ENCODE measurements at regions not wholly inside any gene's neighbourhood (a gene's known extent, or its start where the extent isn't known, plus 50 kb on each side); places are given as distances from the start of the nearest gene placed in this dataset.

DNA sequence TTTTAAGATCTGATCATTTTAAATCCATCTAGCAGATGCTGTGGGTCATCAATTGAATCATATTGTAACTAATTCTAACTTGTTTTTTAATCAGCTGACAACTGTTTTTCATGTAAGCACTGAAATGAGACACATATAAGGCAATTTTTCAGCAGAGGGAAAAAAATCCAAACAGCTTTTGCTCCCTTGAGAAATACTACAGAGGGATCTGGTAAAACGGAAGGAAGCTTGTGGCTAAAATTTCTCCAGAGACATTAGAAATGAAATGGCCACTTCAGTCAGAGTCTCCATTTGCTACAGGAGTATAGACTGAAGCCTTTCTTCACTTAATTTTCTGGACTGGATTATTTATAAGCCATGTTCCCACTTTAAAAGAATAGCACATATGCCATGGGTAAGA is 385.9 kb downstream of the MAN2A1 start:
- no peak for DNase-seq (ENCODE audit: low spot score)

DNA sequence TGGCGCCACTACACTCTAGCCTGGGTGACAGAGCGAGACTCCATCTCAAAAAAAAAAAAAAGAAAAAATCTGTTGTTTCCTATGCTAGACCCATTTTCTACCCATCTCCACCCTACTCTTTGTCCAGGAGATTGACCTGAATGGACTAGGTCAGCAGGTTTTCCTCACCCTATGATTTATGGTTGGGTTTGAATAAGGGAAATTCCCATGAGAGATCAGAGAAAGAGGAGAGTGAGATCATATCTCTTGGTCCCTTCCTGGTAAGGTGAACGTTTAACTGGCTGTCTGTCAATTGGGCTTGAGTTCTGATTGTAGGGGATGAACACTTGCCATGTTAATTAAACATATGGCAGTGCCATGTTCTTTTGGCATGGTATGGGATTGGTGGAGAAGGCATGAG is 387.4 kb downstream of the MAN2A1 start:
- DNase-seq (ENCODE audit: low spot score): no peak

DNA sequence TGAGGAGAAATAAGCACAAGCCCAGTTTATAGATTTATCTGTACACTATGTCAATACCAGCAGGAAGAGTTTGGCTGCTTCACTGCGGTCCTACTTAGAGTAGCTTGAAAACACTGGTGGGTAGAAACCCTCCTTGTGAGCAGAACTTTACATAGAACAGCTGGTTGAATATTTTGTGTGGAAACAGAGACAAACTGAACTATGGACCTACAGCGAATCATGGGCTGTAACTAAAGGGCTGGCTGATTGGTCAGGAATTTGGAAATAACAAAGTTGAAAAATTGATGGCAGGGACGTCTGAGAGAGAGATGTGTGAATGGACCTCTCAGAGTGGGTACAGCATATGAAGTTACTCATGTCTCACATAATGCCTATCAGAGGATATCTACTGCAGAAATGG is 392.5 kb downstream of the MAN2A1 start:
- no peak for DNase-seq (ENCODE audit: low spot score)

DNA sequence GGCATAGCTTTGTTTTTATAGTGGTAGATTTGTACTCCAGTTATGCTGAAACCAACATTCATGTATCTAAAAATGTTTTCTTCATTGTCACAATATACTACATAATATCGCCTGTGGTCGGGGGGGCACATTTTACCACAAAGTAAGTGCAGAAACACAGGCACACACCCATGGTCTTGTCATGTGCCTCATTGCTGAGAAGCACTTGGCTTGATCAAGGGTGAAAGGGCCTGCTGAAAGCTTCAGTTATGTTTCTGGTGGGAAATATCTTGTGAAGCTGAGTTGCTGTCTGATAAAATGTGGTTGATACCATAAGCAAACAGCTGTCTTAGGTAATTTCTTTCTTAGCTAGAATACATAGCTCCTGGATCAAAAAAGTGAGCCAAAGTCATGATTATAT is 393.1 kb downstream of the MAN2A1 start:
- DNase-seq (ENCODE audit: low spot score): no peak

DNA sequence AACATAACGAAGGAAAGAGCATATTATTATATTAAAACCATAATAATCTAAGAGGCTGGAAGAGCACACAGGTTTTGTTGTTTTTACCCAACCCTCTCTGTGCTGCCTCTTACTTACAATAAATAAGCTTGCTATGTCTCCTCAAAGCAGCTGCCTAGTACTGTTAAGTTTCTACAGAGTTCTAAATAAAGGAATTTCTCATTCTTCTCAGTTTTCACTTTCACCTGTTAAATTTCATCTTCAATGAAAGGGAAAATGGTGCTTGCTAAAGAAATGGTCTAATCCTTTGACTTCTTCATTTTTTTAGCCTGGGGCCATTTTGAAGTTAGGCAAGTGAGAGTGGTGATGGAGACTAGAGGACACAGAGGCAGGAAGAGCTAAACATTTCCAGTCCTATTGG is 396.1 kb downstream of the MAN2A1 start:
- DNase-seq (ENCODE audit: low spot score): no peak

DNA sequence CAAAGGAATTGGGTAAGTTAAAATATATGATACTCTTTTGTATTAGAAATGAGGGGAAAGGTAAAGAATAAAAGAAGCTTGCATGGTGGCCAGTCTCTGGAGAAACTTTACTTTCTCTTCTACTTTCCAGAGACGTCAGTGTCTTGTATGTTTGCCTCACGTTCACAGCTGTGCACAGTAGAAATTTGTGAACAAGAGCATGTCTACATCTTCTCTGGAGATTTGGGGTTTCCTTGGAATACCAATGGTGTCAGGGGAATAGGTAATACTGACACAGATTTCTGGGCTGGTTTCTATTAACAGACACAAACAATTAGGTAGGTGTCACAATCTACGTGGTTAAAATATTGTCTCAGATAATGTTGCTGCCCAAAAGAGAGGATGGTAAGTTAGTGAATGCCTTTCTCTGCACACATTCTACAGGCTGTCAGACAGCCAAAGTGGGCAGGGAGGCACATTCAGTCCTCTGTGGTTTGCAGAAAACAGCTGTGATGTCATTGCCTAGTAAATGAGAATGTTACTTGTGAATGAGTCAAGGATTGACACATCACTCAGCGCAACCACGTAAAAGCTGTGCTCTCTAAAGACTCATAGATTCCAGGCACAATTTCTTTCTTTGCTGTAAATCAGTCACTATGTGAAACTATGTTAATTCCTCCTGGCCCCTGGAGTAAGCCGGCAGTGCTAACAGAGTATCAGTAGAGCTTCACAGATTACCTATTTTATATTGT is 397.1 kb downstream of the MAN2A1 start:
- no peak for DNase-seq (ENCODE audit: low spot score)

DNA sequence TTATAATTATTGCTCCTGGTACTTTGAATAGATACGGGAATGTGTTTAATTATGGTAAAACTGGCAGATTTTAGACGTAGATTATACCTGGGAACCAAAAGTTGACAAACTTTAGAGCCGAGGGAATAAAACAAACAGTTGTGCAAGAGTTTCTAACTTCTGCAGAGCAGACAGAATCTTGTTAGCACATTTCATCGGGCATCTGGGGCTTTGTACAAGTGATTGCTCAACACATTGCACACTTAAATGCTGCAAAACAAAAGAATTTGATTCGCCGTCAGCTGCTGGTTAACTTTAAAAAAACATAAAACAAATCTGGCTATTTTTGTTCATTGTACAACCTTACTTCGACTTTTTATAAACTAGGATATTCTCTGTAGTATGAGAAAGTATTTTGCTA is 398.1 kb downstream of the MAN2A1 start:
- DNase-seq (ENCODE audit: low spot score): no peak

DNA sequence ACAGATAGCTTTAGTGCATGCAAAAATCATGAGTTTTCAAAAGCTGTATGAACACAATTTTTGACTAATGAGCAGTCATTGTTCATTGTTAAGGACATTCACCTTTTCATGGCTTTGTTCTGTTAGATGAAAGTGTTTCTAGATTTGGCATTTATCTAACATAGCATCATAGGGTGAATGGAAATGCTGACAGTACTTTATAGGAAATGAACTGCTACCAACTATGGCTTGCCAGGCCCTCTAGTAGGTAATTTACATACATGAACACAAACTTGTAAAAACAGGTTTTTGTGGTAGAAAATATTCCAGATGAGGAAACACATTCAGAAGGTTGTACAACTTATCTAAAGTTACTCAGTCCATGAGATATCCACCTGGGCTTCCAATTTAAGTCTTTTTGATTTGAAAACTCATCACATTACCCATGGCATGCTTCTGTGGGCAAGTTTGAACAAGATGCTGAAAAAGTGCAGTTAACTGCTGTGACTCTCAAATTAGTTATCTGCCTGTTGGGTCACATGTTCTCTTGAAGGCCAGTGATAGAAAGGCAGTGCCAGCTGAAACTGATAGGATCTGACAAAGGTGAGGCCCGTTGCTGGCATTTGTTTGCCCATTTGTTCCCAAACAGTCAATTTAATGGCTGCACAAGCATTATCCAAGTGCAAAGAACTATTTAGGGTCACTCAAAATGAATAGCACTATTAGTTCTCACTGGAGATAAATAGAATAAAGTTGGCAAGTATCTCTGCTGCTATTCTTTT is 399.1 kb downstream of the MAN2A1 start:
- no peak for DNase-seq (ENCODE audit: low spot score)

DNA sequence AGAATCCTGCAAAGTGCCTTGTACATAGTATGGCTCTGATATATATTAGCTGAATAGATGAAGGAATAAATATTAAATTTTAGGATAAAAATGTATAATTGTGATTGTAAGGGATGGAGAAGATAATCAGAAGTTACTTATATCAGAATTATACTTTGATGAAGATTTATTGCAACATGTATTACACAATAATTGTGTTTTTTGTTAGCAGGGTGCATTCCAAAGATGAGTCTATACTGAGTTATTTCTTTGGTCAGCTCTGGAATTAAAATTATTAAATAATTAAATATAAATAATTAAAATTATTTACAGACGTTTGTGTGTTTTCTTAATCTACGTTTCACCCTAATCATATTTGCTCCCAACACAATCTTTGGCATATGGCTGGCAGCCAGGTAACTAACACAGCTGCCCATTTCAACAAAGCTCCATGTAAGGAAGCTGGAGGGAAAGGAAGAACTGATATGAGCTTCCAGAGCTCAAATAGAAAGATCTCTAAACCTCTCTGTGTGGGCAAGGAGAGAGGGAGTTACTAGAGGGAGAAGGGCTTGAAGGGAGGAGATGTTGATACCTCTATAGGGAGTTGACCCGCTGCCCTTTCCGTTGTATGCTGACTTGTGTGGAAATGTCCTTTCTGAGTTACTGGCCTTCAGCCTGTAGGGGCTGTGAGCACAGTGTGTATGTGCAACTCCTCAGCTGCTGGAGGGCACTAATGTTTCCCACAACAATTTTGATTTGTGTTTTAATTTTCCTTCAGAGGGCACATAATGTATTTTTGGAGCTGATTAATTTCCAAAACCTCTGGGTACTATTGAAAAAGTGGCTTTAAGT is 403.4 kb downstream of the MAN2A1 start:
- no peak for DNase-seq (ENCODE audit: low spot score)

DNA sequence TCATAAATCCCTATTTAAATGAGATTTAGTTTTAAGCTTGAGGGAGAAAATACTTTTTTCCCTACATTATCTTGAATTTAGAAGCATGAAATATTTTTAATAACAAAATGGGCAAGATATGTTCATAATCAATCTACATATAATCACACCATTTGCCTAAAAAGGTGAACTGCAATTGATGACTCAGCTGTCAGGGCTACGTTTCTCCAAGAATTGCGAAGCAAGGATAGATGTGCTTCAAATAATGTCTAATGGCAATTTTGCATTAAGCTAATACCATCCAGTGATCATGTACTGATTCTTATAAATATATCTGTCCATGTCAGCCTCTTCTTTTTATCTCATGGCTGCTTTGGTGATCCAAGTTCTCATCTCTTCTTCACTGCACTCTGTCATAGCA is 404.4 kb downstream of the MAN2A1 start:
- DNase-seq (ENCODE audit: low spot score): no peak

DNA sequence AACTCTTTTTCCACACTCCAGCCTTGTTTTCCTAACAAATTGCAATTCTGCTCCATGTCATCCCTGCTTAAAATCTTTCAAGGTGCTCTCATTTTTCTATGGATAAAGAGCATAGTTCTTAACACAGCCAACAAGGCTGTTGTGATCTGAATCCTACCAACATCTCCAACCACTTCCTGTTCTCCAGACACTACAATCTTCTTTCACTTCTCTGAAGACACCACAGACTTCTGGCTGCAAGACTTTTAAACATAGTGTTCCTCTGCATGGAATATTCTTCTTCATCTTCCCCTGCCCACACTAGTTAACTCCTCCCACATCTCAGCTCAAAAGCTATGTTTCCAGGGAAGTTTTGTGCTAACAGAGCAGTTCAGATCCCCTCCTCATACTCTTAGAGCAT is 404.8 kb downstream of the MAN2A1 start:
- no peak for DNase-seq (ENCODE audit: low spot score)

DNA sequence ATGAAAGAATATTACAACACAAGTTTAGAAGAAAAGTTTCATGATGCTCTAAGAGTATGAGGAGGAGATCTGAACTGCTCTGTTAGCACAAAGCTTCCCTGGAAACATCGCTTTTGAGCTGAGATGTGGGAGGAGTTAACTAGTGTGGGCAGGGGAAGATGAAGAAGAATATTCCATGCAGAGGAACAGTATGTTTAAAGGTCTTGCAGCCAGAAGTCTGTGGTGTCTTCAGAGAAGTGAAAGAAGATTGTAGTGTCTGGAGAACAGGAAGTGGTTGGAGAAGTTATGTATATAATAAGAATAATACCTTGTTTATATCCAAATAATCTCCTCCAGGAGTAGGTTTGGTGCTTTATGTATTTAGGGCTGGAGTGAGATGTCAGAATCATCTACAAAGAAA is 406.7 kb downstream of the MAN2A1 start:
- no peak for DNase-seq (ENCODE audit: low spot score)

DNA sequence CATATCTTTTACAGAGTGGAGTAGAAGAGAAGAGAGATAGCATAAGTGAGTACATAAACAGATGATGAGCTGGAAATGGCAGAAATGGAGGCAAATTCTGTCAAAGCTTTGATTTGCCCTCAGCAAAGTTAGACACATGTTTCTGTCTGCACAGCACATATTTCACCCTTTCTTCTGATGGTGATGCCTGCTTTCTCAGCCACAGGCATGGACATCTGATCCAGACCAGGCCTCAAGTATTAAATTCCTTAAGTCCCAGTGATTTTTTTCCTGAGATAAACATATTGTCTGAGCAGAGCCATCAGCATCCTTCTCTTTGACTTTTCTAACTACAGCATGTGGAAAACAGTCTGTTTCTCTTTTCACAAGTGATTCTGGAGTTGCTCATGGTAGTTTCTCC is 409.8 kb downstream of the MAN2A1 start:
- DNase-seq (ENCODE audit: low spot score): no peak

DNA sequence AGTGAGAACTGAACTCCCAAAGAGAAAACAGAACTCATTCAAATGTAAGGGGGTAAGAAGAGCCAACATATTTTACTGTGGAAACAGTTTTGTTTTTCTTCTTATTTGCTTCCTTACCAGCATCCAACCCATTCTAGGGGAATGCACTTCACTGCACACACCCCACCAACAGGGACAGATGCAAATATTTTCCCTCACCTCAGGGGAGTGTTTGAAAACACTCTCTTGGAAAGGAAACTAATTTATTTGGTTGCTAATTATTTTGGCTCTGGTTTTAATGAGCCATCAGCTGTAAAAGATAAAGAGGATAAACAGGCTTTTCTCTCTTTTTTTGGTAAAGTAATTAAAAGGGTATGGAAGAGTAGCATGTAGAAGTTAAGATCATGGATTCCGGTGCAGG is 413.4 kb downstream of the MAN2A1 start:
- no peak for DNase-seq (ENCODE audit: low spot score)

DNA sequence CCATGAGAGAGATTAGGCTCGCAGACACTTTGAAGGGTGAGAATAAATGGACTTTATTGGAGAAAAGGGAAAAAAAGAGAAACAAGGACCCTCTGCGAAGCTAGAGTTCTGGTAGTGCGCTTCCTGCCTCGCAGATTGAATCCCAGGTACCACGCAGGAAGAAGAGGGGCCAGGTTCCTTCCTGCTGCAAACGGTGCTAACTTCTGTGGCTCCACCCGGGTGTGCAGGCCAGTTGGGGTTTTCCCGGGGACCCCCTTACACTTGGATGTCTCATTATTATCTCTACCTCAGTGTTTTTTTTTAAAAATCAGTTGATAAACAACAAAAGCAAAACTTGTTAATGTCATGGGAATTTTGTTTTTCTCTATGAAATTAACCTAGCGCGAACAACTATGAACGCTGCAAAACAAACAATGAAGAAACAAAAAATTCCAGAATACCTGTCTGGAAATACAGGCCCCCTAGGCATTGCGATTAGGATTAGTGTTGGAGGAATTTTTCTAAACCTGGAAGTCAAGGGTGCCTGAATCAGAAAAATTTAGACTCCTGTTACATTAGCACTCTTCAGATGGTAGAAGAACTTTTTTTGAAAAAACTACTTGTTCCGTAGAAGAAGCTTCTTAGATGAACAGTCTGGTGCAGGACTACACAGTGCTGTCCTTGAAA is 414.5 kb downstream of the MAN2A1 start:
- DNase-seq (ENCODE audit: low spot score): no peak

DNA sequence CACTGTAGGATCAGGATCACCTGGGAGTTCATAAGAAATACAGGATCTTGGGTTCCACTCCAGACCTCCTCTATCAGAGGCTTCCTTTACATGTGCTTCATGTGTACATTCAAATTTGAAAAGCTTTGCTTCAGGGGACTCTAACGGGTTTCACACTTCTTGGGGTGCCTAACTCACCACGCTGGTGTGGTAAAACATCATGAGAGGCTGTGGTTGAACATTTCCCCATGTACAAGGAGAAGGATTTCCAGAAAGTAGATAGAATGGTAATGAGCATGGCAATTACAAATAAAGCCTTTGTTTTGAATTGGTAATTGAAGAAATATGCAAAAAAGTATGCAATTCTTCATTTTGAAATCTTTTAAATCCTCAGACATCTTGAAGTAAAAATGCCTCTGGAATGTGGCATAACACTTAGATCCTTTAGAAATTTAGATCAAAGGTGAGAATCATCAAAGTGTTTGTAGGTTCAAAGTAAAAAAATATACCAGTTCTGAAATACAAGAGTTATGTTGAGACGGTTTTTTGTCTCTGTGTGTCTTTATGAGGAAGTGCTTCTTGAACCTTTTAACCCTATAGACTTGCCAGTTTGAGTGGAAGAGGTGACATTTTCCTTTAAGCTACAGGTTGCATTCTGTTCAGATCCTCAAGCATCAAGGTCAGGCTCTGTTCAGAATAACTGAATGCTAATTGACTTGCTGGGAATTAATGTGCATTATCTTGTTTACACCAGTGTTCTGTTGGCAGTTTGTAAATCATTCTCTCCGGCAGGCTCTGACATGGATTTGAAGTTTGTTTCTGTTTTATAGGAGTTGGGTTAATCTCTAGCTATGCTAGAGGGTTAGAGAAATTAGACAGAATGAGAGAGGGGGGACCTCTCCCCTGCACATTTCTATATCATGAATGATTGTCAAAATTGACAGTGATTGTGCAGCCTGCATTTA is 415.3 kb downstream of the MAN2A1 start:
- no peak for DNase-seq (ENCODE audit: low spot score)

DNA sequence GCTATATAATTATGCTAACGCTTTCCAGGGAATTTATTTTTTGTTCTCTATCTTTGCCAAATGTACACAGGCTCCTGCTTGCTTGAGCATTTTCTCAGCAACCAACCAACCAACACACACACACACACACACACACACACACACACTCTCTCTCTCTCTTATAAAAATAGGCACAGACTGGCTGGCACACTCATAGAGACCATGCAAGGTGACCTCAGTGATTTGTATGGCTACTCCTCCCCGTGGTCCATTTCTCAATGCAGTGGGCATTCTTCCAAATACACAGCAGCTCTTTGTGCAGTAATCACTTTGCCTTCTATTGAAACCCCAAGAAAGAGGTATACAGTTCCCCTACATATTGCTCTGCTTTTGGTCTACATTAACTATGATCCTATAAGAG is 416.0 kb downstream of the MAN2A1 start:
- no peak for DNase-seq (ENCODE audit: low spot score)

DNA sequence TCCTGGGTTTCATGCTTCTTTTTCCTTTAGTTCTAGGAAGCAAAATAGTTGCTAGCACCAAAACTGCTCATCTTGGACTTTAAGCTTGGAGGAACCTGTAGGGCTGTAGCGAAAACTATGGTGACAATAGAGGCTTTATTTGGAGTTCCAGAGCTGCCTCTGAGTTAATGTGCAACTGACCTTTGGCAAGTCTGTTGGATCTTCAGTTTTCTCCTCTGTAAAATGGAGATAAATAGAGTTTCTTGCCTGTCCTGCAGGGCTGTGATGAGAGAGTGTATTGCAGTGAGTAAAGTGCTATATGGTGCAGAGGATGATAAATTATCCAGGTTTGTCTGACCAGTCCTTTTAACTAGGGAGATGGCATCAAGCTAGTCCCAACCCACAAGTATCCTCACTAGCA is 417.0 kb downstream of the MAN2A1 start:
- no peak for DNase-seq (ENCODE audit: low spot score)

DNA sequence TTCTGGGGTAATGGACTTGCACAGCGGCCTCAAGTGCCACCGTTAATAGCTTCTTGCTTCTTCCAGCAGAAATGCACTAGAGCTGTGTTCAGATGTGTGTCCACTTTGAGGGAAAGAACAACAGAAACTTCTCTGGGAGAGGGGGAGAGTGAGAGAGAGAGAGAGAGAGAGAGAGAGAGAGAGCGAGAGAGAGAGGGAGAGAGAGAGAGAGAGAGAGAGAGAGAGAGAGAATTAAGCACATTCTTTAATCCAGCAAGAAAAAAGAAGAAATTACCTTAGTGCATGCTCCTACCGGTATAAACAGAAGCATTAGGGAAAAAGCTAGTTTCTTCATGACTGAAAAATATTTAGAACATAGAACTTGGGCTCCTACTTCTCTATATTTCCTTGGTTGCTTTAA is 418.8 kb downstream of the MAN2A1 start:
- no peak for DNase-seq (ENCODE audit: low spot score)

DNA sequence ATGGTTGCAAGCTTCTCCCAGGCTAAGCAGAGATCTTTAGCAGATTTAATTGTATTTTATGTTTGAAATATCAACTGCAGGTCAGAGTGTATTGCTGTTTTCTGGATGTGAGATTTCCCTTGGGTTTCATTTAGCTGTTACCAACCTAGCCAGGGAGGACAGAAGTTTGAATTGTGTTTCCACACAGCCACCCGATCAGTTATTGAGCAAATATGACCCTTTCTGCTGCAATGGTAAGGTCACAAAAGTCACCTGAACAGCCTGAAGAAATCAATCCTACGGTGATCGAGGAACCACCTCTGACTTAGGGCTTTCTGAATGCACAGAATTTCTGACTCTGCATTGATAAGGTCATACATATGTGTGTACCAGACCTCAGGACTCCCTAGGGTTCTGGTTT is 419.9 kb downstream of the MAN2A1 start:
- no peak for DNase-seq (ENCODE audit: low spot score)

DNA sequence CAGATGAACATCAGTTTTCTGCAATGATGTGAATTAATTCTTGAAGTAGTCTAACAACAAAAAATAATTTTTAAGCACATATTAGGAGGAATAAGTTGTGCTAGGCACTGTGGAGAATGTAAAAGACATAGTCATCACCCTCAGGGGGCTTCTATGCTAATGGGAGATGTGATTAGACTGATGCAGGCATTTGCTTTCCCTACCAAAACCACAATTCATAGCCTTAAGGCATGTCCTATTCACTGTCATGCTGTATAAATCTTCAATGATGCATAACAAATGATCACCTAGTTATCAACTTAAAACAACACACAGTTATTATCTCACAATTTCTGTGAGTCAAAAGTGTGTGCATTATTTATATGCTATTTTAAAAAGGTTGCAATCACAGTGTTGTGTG is 422.6 kb downstream of the MAN2A1 start:
- no peak for DNase-seq (ENCODE audit: low spot score)

All from kidney capillary endothelial cell (primary cell).